HepG2 (cell line): ENCODE measurements at regions not wholly inside any gene's neighbourhood (a gene's known extent, or its start where the extent isn't known, plus 50 kb on each side); places are given as distances from the start of the nearest gene placed in this dataset.
"Not testable (repeated sequence)": the region's sequence is repeated elsewhere in the genome, so short reads cannot be mapped to it uniquely, and the experiment has no call there.

Source experiments
- ATAC-seq: fragments of 200-7000 bp; cut with Tn5 transposase; 3 replicates; pipeline ENCODE4 v1.9.1; 2020; ENCODE audit warnings: mild to moderate bottlenecking, moderate library complexity
- BruUV-seq: library from RNA; stranded (reverse); fragments of 400-500 nt; replicated peaks from 2 replicates; lab custom pipeline; 2021; lab: Mats Ljungman, UMichigan
- CTCF ChIA-PET: fragments of 300-600 bp; formaldehyde crosslinking; extraction: SDS; loops from one replicate; lab custom pipeline; 2021; ENCODE audit warnings: low total read pairs, inconsistent platforms, low intra/inter-chr PET ratio; lab: Yijun Ruan, JAX
- POLR2A ChIA-PET: fragments of 350-600 bp; sonication (Branson Sonifier 250); formaldehyde crosslinking; loops from one replicate; lab custom pipeline; 2020; ENCODE audit warnings: antibody characterized with exemption, inconsistent platforms; lab: Yijun Ruan, JAX
- DNase-seq: peaks from one replicate; pipeline ENCODE4 v3.0.0-alpha.2; 2015; ENCODE audit warnings: low spot score
- FAIRE-seq: peaks from 3 replicates; lab custom pipeline; 2011; peaks lifted over from hg19 to GRCh38; lab: Jason Lieb, UNC
- H2AFZ ChIP-seq: one replicate; pipeline ENCODE4 v1.6.1; 2011; ENCODE audit warnings: low read length, inconsistent platforms
- H3K27ac ChIP-seq: fragments of 300-600 bp; 3 replicates; pipeline ENCODE4 v1.8.0; 2011; ENCODE audit warnings: mixed run types, mild to moderate bottlenecking, mixed read lengths, low read length, inconsistent platforms; ENCODE audit not compliant: insufficient read depth; ENCODE audit errors: extremely low read length
- H3K27me3 ChIP-seq, 2 experiments: fragments of 200-600 bp in 1 of 2; 2 replicates in 1 of 2; 3 replicates in 1 of 2; pipeline versions ENCODE4 v1.6.0 to v1.8.0; 2011; ENCODE audit warnings: low read length in 2 of 2, mild to moderate bottlenecking in 2 of 2, moderate library complexity in 2 of 2, inconsistent platforms in 1 of 2; ENCODE audit not compliant: insufficient read depth in 2 of 2, control insufficient read depth in 1 of 2
- H3K36me3 ChIP-seq, 2 experiments: fragments of 200-600 bp in 1 of 2; replicated peaks in 1 of 2; 2 replicates in 1 of 2; 3 replicates in 1 of 2; pipeline versions ENCODE4 v1.5.1 to v1.8.0; 2011; ENCODE audit warnings: low read length in 2 of 2, inconsistent platforms in 1 of 2; ENCODE audit not compliant: insufficient read depth in 2 of 2, control insufficient read depth in 1 of 2
- H3K4me1 ChIP-seq: 2 replicates; pipeline ENCODE4 v1.5.1; 2012; ENCODE audit warnings: low read length, inconsistent platforms; ENCODE audit not compliant: insufficient read depth
- H3K4me2 ChIP-seq: 2 replicates; pipeline ENCODE4 v1.6.0; 2011; ENCODE audit warnings: low read depth, low read length, inconsistent platforms
- H3K4me3 ChIP-seq, 3 experiments: fragments of 200-600 bp in 1 of 3; sonication (generic), shearing (Covaris generic) in 1 of 3; replicated peaks in 1 of 3; 2 replicates each; pipeline ENCODE4 v1.5.1; 2011 to 2016; ENCODE audit warnings: low read length in 3 of 3, inconsistent platforms in 2 of 3, low read depth in 2 of 3, mild to moderate bottlenecking in 2 of 3, control low read depth in 1 of 3, mixed read lengths in 1 of 3; ENCODE audit not compliant: insufficient read depth in 1 of 3
- H3K79me2 ChIP-seq: one replicate; pipeline ENCODE4 v1.6.1; 2011; ENCODE audit warnings: low read length, inconsistent platforms; ENCODE audit not compliant: insufficient read depth
- H3K9ac ChIP-seq: 2 replicates; pipeline ENCODE4 v1.6.0; 2011; ENCODE audit warnings: mild to moderate bottlenecking, low read depth, low read length, inconsistent platforms; ENCODE audit not compliant: insufficient read depth
- H3K9me3 ChIP-seq: 2 replicates; pipeline ENCODE4 v1.5.1; 2012; ENCODE audit warnings: mild to moderate bottlenecking, low read length
- H4K20me1 ChIP-seq: 2 replicates; pipeline ENCODE4 v1.6.0; 2011; ENCODE audit warnings: inconsistent platforms, mild to moderate bottlenecking, low read length, moderate library complexity; ENCODE audit not compliant: insufficient read depth
- ARNT2 ChIP-seq: sonication (generic); formaldehyde crosslinking; IDR thresholded peaks from 2 replicates; pipeline ENCODE4 v1.8.0; 2022; ENCODE audit warnings: mild to moderate bottlenecking, low read depth, missing genetic modification reagents, moderate library complexity
- ARNTL ChIP-seq: sonication (generic); formaldehyde crosslinking; IDR thresholded peaks from 2 replicates; pipeline ENCODE4 v1.4.0; 2020; ENCODE audit warnings: mild to moderate bottlenecking, missing genetic modification reagents
- EEA1 ChIP-seq: sonication (generic); formaldehyde crosslinking; IDR thresholded peaks from 2 replicates; pipeline ENCODE4 v1.5.1; 2020; ENCODE audit warnings: mild to moderate bottlenecking, missing genetic modification reagents, borderline replicate concordance
- IKZF5 ChIP-seq: IDR thresholded peaks from 2 replicates; pipeline ENCODE4 v1.6.1; 2018; ENCODE audit warnings: missing genetic modification reagents, mild to moderate bottlenecking, missing compliant biosample characterization
- SP140L ChIP-seq: sonication (generic); formaldehyde crosslinking; IDR thresholded peaks from 2 replicates; pipeline ENCODE4 v1.4.0; 2020; ENCODE audit warnings: missing genetic modification reagents, borderline replicate concordance
- WGBS: methylation state at CpG from one replicate; pipeline ENCODE4 v1.1.6; 2017; ENCODE audit warnings: low lambda C conversion rate; 5-methylcytosine and 5-hydroxymethylcytosine counted together
- in situ Hi-C: cut with HindIII; loops from 2 replicates; pipeline ENCODE4 v1.10.0; 2017; ENCODE audit warnings: low pct_unique_long_range_greater_than_20kb; ENCODE audit not compliant: extremely low pct_ligation_motif_present
- intact Hi-C: fragments of 100-400 bp; cut with micrococcal nuclease; formaldehyde crosslinking; loops from one replicate; pipeline ENCODE4 v1.10.0; 2022; ENCODE audit not compliant: unreplicated experiment
- TF ChIP-seq, protein P1 (sequence below): sonication (generic); formaldehyde crosslinking; IDR thresholded peaks from 2 replicates; pipeline ENCODE4 v1.4.0; 2020; ENCODE audit warnings: missing genetic modification reagents, borderline replicate concordance

DNA sequence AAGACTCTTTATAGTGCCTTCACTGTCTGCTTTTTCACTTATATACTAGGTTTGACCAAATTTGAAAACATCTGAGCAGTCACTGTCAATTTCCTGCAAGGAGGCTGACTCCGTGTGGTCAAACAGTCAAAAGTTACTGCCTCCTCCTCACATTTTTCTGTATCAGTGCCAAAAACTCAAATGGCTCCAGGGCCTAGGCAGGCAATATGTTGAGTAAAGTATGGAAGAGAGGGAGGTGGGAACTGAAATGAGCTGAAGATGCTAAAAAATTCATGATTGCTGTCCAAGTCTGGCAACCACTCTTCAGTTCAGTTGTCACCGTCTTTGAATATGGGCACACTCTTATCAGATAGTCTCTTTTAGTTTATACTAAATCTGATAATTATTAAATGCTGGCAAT lies 551.6 kb downstream of the CCSER2 start:
- no peak for FAIRE-seq

DNA sequence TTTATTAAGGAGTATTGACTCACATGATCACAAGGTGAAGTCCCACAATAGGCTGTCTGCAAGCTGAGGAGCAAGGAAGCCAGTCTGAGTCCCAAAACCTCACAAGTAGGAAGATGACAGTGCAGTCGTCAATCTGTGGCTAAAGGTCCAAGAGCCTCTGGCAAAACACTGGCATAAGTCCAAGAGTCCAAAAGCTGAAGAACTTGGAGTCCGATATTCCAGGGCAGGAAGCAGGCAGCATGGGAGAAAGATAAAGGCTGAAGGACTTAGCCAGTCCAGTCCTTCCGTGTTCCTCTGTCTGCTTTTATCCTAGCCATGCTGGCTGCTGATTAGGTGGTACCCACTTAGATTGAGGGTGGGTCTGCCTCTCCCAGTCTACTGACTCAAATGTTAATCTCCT lies 553.3 kb downstream of the CCSER2 start:
- 18% methylated on average over 3 of the region's 3 CpGs for WGBS
- BruUV-seq, H3K79me2 ChIP-seq, DNase-seq, H4K20me1 ChIP-seq, H3K4me1 ChIP-seq, H3K9me3 ChIP-seq, H3K36me3 ChIP-seq, in situ Hi-C loops, intact Hi-C loops, H3K27me3 ChIP-seq, H3K4me2 ChIP-seq, H3K27ac ChIP-seq, H2AFZ ChIP-seq, CTCF ChIA-PET, H3K9ac ChIP-seq, FAIRE-seq, ATAC-seq, POLR2A ChIA-PET, H3K4me3 ChIP-seq: not testable (repeated sequence)

More for the DNA sequence above, 551.6 kb downstream of the CCSER2 start:
- Histone ChIP-seq H3K27me3 (no peaks in the 10 kb centered on the region), H3K4me1 (peaks cover 22% of the 10 kb centered on the region), H3K79me2 (no peaks in the 10 kb centered on the region), H3K9ac (no peak overlapping the region), H3K4me3 (no peak overlapping the region), H3K36me3 (no peaks in the 10 kb centered on the region), H3K27ac (no peak overlapping the region), H3K9me3 (no peaks in the 10 kb centered on the region), H2AFZ (no peak overlapping the region), H3K4me2 (no peak overlapping the region), H4K20me1 (no peaks in the 10 kb centered on the region)
- in situ Hi-C loops (no loop called here), intact Hi-C loops (no loop called here)
- POLR2A ChIA-PET = no interaction called here
- DNase-seq (no peak), ATAC-seq (no peak)
- WGBS = 49% methylated on average over 2 of the region's 2 CpGs
- no peak for TF ChIP-seq EEA1 (CRISPR knock-in tag)
- TF ChIP-seq, protein P1, sequence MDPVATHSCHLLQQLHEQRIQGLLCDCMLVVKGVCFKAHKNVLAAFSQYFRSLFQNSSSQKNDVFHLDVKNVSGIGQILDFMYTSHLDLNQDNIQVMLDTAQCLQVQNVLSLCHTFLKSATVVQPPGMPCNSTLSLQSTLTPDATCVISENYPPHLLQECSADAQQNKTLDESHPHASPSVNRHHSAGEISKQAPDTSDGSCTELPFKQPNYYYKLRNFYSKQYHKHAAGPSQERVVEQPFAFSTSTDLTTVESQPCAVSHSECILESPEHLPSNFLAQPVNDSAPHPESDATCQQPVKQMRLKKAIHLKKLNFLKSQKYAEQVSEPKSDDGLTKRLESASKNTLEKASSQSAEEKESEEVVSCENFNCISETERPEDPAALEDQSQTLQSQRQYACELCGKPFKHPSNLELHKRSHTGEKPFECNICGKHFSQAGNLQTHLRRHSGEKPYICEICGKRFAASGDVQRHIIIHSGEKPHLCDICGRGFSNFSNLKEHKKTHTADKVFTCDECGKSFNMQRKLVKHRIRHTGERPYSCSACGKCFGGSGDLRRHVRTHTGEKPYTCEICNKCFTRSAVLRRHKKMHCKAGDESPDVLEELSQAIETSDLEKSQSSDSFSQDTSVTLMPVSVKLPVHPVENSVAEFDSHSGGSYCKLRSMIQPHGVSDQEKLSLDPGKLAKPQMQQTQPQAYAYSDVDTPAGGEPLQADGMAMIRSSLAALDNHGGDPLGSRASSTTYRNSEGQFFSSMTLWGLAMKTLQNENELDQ (CRISPR knock-in tag) = no peak
- TF ChIP-seq SP140L (CRISPR knock-in tag) = no peak
- TF ChIP-seq IKZF5 (CRISPR knock-in tag) = no peak
- TF ChIP-seq ARNTL (CRISPR knock-in tag) = no peak
- no peak for TF ChIP-seq ARNT2
- BruUV-seq = no TSS peak
- CTCF ChIA-PET = no interaction called here
